AML-193 (cell line): ENCODE measurements at regions not wholly inside any gene's neighbourhood (a gene's known extent, or its start where the extent isn't known, plus 50 kb on each side); places are given as distances from the start of the nearest gene placed in this dataset.

Experiments
- DNase-seq, 2 experiments: peaks; one replicate each; lab custom pipeline; 2025; lab: John Stamatoyannopoulos, UW

DNA sequence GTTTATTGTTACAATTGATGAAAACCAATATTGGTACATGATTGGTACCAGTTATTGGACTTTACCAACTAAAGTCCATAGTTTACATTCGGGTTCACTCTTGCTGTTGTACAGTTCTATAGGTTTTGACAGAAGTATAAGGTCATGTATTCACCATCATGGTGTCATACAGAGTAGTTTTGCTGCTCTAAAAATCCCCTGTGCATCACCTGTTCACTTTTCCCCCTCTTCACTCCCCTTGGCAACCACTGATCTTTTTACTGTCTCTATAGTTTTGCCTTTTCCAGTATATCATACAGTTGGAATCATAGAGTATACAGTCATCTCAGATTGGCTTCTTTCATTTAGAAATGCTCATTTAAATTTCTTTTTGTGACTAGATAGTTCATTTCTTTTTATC is 51.2 kb upstream of the MED4 start:
- no peak for DNase-seq
